Inferior parietal cortex (tissue), 1 donor: ENCODE measurements at regions not wholly inside any gene's neighbourhood (a gene's known extent, or its start where the extent isn't known, plus 50 kb on each side); places are given as distances from the start of the nearest gene placed in this dataset.

Experiments
- DNase-seq: peaks from one replicate; pipeline ENCODE4 v3.0.0-alpha.2; 2016; ENCODE audit errors: extremely low spot score

GRCh38 chr14:94995551-94995950 lies 161.8 kb downstream of the DICER1 start:
- no peak for DNase-seq

- DNase-seq = no peak
Observed at GRCh38 chr14:94994245-94994644, 163.1 kb downstream of the DICER1 start.

- no peak for DNase-seq
Observed at GRCh38 chr14:94992046-94992445, 165.3 kb downstream of the DICER1 start.

GRCh38 chr14:94989946-94990345 lies 167.4 kb downstream of the DICER1 start:
- no peak for DNase-seq

GRCh38 chr14:94989417-94989816 lies 167.9 kb downstream of the DICER1 start:
- no peak for DNase-seq

- DNase-seq = no peak
Observed at GRCh38 chr14:94987409-94987808, 169.9 kb downstream of the DICER1 start.

GRCh38 chr14:94979891-94980290 lies 177.4 kb downstream of the DICER1 start:
- no peak for DNase-seq

- DNase-seq = no peak
Observed at GRCh38 chr14:94977016-94977415, 180.3 kb downstream of the DICER1 start.

- no peak for DNase-seq
Observed at GRCh38 chr14:94975366-94975765, 182.0 kb downstream of the DICER1 start.

- DNase-seq = no peak
Observed at GRCh38 chr14:94974893-94975292, 182.4 kb downstream of the DICER1 start.

GRCh38 chr14:94974422-94974821 lies 182.9 kb downstream of the DICER1 start:
- DNase-seq = no peak

GRCh38 chr14:94971750-94972149 lies 185.6 kb downstream of the DICER1 start:
- peak; percentile 18 for DNase-seq

- no peak for DNase-seq
Observed at GRCh38 chr14:94970941-94971730, 186.2 kb downstream of the DICER1 start.

- DNase-seq = no peak
Observed at GRCh38 chr14:94969766-94970165, 187.6 kb downstream of the DICER1 start.

GRCh38 chr14:94966868-94967267 lies 190.5 kb downstream of the DICER1 start:
- DNase-seq = no peak

GRCh38 chr14:94966344-94966743 lies 191.0 kb downstream of the DICER1 start:
- DNase-seq = no peak

- no peak for DNase-seq
Observed at GRCh38 chr14:94965551-94966313, 191.6 kb downstream of the DICER1 start.

GRCh38 chr14:94964931-94965330 lies 192.4 kb downstream of the DICER1 start:
- no peak for DNase-seq

GRCh38 chr14:94964181-94964580 lies 193.1 kb downstream of the DICER1 start:
- DNase-seq = no peak

- no peak for DNase-seq
Observed at GRCh38 chr14:94963051-94963450, 193.1 kb upstream of the GSC start.

GRCh38 chr14:94962166-94962575 lies 192.3 kb upstream of the GSC start:
- DNase-seq = no peak

GRCh38 chr14:94961386-94962165 lies 191.7 kb upstream of the GSC start:
- DNase-seq = no peak
